Lung (tissue), 11 donors: ENCODE measurements at regions not wholly inside any gene's neighbourhood (a gene's known extent, or its start where the extent isn't known, plus 50 kb on each side); places are given as distances from the start of the nearest gene placed in this dataset.
A peak's percentile ranks its signal among the peaks of the same experiment; 100 is the strongest.

Experiments
- ATAC-seq: fragments of 200-7000 bp; cut with Tn5 transposase; one replicate; pipeline ENCODE4 v1.9.1; 2020; ENCODE audit warnings: moderate number of reproducible peaks; ENCODE audit not compliant: insufficient read depth, low FRiP score
- DNase-seq, 3 donors: peaks; one replicate each; pipeline ENCODE4 v3.0.0-alpha.2; 2013 to 2017
- H3K27ac ChIP-seq, 2 donors: one replicate each; pipeline ENCODE4 v1.5.1; 2013; ENCODE audit warnings: mild to moderate bottlenecking in 2 of 2, moderate library complexity in 2 of 2, control low read depth in 1 of 2, inconsistent platforms in 1 of 2, low read depth in 1 of 2, low read length in 1 of 2
- H3K27me3 ChIP-seq, 3 donors: one replicate each; pipeline ENCODE4 v1.5.1; 2013; ENCODE audit warnings: low read length in 2 of 3; ENCODE audit not compliant: control insufficient read depth in 3 of 3, insufficient read depth in 3 of 3
- H3K36me3 ChIP-seq, 4 donors: one replicate each; pipeline ENCODE4 v1.5.1; 2013; ENCODE audit warnings: low read length in 4 of 4, mild to moderate bottlenecking in 1 of 4, moderate library complexity in 1 of 4; ENCODE audit not compliant: control insufficient read depth in 4 of 4, insufficient read depth in 4 of 4
- H3K4me1 ChIP-seq, 5 donors: one replicate each; pipeline ENCODE4 v1.5.1; 2013; ENCODE audit warnings: low read length in 5 of 5, mild to moderate bottlenecking in 2 of 5, moderate library complexity in 1 of 5; ENCODE audit not compliant: control insufficient read depth in 5 of 5, insufficient read depth in 5 of 5
- H3K4me3 ChIP-seq: one replicate; pipeline ENCODE4 v1.5.1; 2013; ENCODE audit warnings: mild to moderate bottlenecking, control low read depth, moderate library complexity
- H3K9ac ChIP-seq, 2 donors: one replicate each; pipeline ENCODE4 v1.5.1; 2013; ENCODE audit warnings: low read length in 2 of 2, control low read depth in 1 of 2; ENCODE audit not compliant: insufficient read depth in 1 of 2
- H3K9me3 ChIP-seq, 4 donors: one replicate each; pipeline ENCODE4 v1.5.1; 2013; ENCODE audit warnings: low read length in 3 of 4, mild to moderate bottlenecking in 1 of 4, moderate library complexity in 1 of 4; ENCODE audit not compliant: control insufficient read depth in 4 of 4, insufficient read depth in 3 of 4
- CTCF ChIP-seq: IDR thresholded peaks from 2 replicates; pipeline ENCODE4 v1.5.1; 2012; ENCODE audit warnings: mild to moderate bottlenecking; ENCODE audit errors: control extremely low read depth, extremely low read depth
- whole genome bisulfite sequencing, 2 donors: extraction: QIAGEN DNeasy Blood & Tissue Kit; methylation state at CpG; one replicate each; pipeline ENCODE4 v1.1.7; 2013; 5-methylcytosine and 5-hydroxymethylcytosine counted together
- donor health status: control.
- donor health status: control.
- donor health status: Bipolar disorder and iron deficiency.
- donor health status: healthy.
- donor health status: DM: yes; HTN: yes; CAD: no.

GRCh38 chr1:70887936-70888335 lies 159.7 kb downstream of the PTGER3 start:
- 30 to 47% methylated on average over 3 of the region's 3 CpGs for WGBS, 2 donors
- no peak overlapping the region for H3K27ac ChIP-seq
- DNase-seq (peak in 2 of 3 donors; percentile 19 to 73), ATAC-seq (no peak)
- no peak for TF ChIP-seq CTCF
- no peaks in the 10 kb centered on the region for H3K9me3 ChIP-seq
- H3K9ac ChIP-seq: no peak overlapping the region
- H3K27me3 ChIP-seq: no peaks in the 10 kb centered on the region
- no peaks in the 10 kb centered on the region for H3K36me3 ChIP-seq
- H3K4me1 ChIP-seq: peaks cover 0 to 12% (median 0%) of the 10 kb centered on the region in 5 donors
- no peak overlapping the region for H3K4me3 ChIP-seq

- H3K27ac ChIP-seq: no peak overlapping the region
- TF ChIP-seq CTCF: no peak
- ATAC-seq (no peak), DNase-seq (no peak)
- H3K4me1 ChIP-seq: peaks cover 0 to 12% (median 0%) of the 10 kb centered on the region in 5 donors
- no peaks in the 10 kb centered on the region for H3K36me3 ChIP-seq
- H3K27me3 ChIP-seq: no peaks in the 10 kb centered on the region
- WGBS, 2 donors: 86 to 91% methylated on average over 4 of the region's 4 CpGs
- no peak overlapping the region for H3K4me3 ChIP-seq
- no peak overlapping the region for H3K9ac ChIP-seq
- no peaks in the 10 kb centered on the region for H3K9me3 ChIP-seq
These were observed 158.9 kb downstream of the PTGER3 start for GRCh38 chr1:70888722-70889121.

GRCh38 chr1:70890408-70890807 lies 157.2 kb downstream of the PTGER3 start:
- Histone ChIP-seq H3K9me3 (no peaks in the 10 kb centered on the region), H3K4me1 (peaks cover 0 to 12% (median 0%) of the 10 kb centered on the region in 5 donors), H3K9ac (no peak overlapping the region), H3K27ac (no peak overlapping the region), H3K4me3 (no peak overlapping the region), H3K27me3 (no peaks in the 10 kb centered on the region), H3K36me3 (no peaks in the 10 kb centered on the region)
- no peak for TF ChIP-seq CTCF
- 39 to 57% methylated on average over 2 of the region's 2 CpGs for whole genome bisulfite sequencing, 2 donors
- DNase-seq (no peak), ATAC-seq (no peak)

GRCh38 chr1:70891051-70891843 lies 156.4 kb downstream of the PTGER3 start:
- no peaks in the 10 kb centered on the region for H3K27me3 ChIP-seq
- no peak overlapping the region for H3K4me3 ChIP-seq
- H3K4me1 ChIP-seq: peaks cover 0 to 12% (median 0%) of the 10 kb centered on the region in 5 donors
- no peaks in the 10 kb centered on the region for H3K36me3 ChIP-seq
- ATAC-seq: no peak
- peak overlapping the region in 1 of 2 donors; percentile 22 for H3K27ac ChIP-seq
- H3K9ac ChIP-seq: no peak overlapping the region
- no peak for DNase-seq
- no peak for TF ChIP-seq CTCF
- H3K9me3 ChIP-seq: no peaks in the 10 kb centered on the region
